Thymus (tissue), 11 donors: ENCODE measurements at regions not wholly inside any gene's neighbourhood (a gene's known extent, or its start where the extent isn't known, plus 50 kb on each side); places are given as distances from the start of the nearest gene placed in this dataset.

ENCODE experiments used
- DNase-seq, 9 donors: peaks; one replicate each; pipeline ENCODE4 v3.0.0-alpha.2; 2013; ENCODE audit warnings: low spot score in 9 of 9, low read depth in 6 of 9, missing footprints in 1 of 9
- H3K27ac ChIP-seq, 2 donors: one replicate each; pipeline ENCODE4 v1.5.1; 2013; ENCODE audit warnings: control low read depth in 1 of 2, low read depth in 1 of 2, low read length in 1 of 2, mild to moderate bottlenecking in 1 of 2, moderate library complexity in 1 of 2
- H3K27me3 ChIP-seq, 2 donors: one replicate each; pipeline ENCODE4 v1.5.1; 2013; ENCODE audit warnings: low read length in 1 of 2; ENCODE audit not compliant: control insufficient read depth in 2 of 2, insufficient read depth in 1 of 2
- H3K36me3 ChIP-seq, 2 donors: one replicate each; pipeline ENCODE4 v1.5.1; 2013; ENCODE audit warnings: low read length in 1 of 2, mild to moderate bottlenecking in 1 of 2, moderate library complexity in 1 of 2; ENCODE audit not compliant: control insufficient read depth in 2 of 2, insufficient read depth in 2 of 2
- H3K4me1 ChIP-seq, 2 donors: one replicate each; pipeline ENCODE4 v1.5.1; 2013; ENCODE audit warnings: low read length in 2 of 2; ENCODE audit not compliant: control insufficient read depth in 2 of 2, insufficient read depth in 2 of 2
- H3K4me3 ChIP-seq, 2 donors: one replicate each; pipeline ENCODE4 v1.5.1; 2013; ENCODE audit warnings: low read length in 2 of 2, control low read depth in 1 of 2, mild to moderate bottlenecking in 1 of 2
- H3K9me3 ChIP-seq, 2 donors: one replicate each; pipeline ENCODE4 v1.5.1; 2013; ENCODE audit warnings: low read length in 1 of 2, mild to moderate bottlenecking in 1 of 2; ENCODE audit not compliant: control insufficient read depth in 2 of 2, insufficient read depth in 1 of 2
- WGBS: extraction: QIAGEN DNeasy Blood & Tissue Kit; methylation state at CpG from one replicate; pipeline ENCODE4 v1.1.7; 2013; 5-methylcytosine and 5-hydroxymethylcytosine counted together
- donor health status: healthy.

GRCh38 chr3:87062685-87063084 is 71.7 kb upstream of the VGLL3 start:
- no peaks in the 10 kb centered on the region for H3K4me1 ChIP-seq
- DNase-seq = no peak
- H3K36me3 ChIP-seq = no peaks in the 10 kb centered on the region
- H3K27ac ChIP-seq = no peak overlapping the region
- no peak overlapping the region for H3K4me3 ChIP-seq
- no peaks in the 10 kb centered on the region for H3K27me3 ChIP-seq
- no peaks in the 10 kb centered on the region for H3K9me3 ChIP-seq
- 95% methylated on average over 3 of the region's 3 CpGs for WGBS

DNA sequence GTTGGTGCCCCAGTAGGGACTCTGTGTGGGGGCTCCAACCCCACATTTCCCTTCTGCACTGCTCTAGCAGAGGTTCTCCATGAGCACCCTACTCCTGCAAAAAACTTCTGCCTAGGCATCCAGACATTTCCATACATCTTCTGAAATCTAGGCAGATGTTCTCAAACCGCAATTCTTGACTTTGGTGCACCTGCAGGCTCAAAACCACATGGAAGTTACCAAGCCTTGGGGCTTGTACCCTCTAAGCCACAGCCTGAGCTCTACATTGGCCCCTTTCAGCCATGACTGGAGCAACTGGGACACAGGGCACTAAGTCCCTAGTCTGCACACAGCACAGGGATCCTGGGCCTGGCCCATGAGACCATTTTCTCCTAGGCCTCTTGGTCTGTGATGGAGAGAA is 66.5 kb upstream of the VGLL3 start:
- Histone ChIP-seq H3K36me3 (no peaks in the 10 kb centered on the region), H3K4me1 (no peaks in the 10 kb centered on the region), H3K27me3 (peaks cover 0 to 2% of the 10 kb centered on the region in 2 donors), H3K27ac (no peak overlapping the region), H3K9me3 (no peaks in the 10 kb centered on the region), H3K4me3 (no peak overlapping the region)
- DNase-seq = no peak
- WGBS = 90% methylated on average over 1 of the region's 1 CpG

DNA sequence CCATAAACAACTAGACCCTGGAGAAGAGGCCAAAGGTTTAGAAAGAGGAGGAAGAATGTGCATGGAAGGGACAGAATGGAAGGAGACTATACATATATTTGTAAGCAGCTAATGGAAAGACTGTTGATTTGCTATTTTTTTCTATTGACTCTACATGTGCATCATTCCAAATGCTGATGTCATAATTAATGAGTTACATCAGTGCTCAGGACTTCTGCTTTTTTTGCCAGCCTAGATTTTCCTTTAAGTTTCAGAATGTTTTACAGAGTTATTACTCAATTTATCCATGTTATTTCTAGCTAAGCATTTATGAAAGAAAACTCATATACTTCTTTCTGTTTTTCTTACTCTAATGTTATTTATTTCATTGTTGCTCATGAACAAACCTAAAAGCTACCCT is 62.6 kb upstream of the VGLL3 start:
- DNase-seq = no peak
- Histone ChIP-seq H3K27ac (no peak overlapping the region), H3K4me1 (no peaks in the 10 kb centered on the region), H3K36me3 (no peaks in the 10 kb centered on the region), H3K4me3 (no peak overlapping the region), H3K27me3 (peaks cover 0 to 5% of the 10 kb centered on the region in 2 donors), H3K9me3 (no peaks in the 10 kb centered on the region)

DNA sequence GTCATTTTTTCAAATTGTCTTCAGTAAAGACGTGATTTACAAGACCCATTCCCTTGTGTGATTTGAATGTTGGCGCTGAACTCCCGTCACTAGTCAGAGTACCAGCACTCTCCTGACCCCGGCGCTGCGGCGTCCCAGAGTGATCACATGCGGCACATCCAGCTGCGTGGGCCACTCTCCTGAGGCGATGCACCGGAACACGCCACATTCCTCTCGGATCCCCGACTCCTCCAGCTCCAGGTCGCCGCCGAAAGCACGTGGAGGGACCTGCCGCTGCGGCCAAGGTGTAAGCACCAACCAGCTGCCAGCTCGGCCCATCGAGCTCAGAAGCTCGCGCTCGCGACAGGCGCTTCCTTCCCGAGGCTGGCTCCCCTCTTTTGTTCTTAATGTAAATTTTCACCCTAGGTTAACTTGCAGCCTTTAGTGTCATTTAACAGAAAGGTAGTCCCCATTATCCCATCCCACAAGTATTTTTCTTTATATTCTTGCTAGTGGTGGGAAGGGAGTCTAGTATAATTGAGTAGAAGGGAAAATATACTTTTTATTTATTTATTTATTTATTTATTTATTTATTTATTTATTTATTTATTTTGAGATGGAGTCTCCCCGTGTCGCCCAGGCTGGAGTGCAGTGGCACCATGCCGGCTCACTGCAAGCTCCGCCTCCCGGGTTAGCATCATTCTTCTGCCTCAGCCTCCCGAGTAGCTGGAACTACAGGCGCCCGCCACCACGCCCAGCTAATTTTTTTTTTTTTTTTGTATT is 61.7 kb upstream of the VGLL3 start:
- no peak overlapping the region for H3K27ac ChIP-seq
- H3K36me3 ChIP-seq = no peaks in the 10 kb centered on the region
- H3K4me3 ChIP-seq = no peak overlapping the region
- no peaks in the 10 kb centered on the region for H3K4me1 ChIP-seq
- WGBS = 76% methylated on average over 37 of the region's 37 CpGs
- H3K9me3 ChIP-seq = no peaks in the 10 kb centered on the region
- H3K27me3 ChIP-seq = peaks cover 0 to 5% of the 10 kb centered on the region in 2 donors
- DNase-seq = no peak

DNA sequence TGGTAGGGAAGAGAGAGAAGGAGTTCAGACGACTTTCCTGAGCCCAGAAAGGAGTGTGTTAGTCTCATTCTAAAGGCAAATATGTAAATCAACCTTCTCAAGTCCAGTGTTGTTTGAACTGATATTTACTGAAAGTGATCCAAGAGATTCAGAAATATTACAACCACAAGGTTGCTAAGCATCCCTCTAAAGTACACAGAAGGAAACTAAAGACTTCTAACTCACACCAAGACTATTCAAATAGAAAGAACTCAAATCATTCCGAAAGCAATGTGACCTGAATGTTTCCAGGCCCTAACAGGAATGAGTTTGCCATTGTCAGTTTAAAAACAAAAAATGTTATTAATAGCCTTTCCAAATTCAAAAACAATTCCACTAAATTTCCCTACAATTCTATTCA is 56.9 kb upstream of the VGLL3 start:
- no peak overlapping the region for H3K27ac ChIP-seq
- no peaks in the 10 kb centered on the region for H3K4me1 ChIP-seq
- H3K4me3 ChIP-seq = no peak overlapping the region
- no peaks in the 10 kb centered on the region for H3K36me3 ChIP-seq
- peaks cover 0 to 5% of the 10 kb centered on the region in 2 donors for H3K27me3 ChIP-seq
- no peaks in the 10 kb centered on the region for H3K9me3 ChIP-seq
- WGBS = 91% methylated on average over 2 of the region's 2 CpGs
- DNase-seq = no peak

DNA sequence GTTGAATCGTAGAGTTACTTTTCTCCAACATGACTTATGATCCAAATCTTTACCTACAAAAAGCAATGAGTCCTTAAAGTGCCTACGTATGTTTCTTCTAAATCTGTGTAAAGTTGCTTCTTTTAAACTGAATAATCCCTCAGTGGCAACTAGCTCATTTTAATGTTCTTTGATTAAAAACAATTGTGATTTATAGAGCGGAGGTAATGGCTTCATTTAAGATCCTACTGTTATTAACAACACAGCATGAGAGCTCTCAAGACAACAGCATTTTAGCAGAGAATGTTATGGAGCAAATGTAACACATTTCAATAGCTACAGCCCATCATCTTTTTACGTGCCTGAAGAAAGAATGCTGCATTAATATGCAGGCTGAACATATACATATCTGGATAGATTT is 55.3 kb upstream of the VGLL3 start:
- Histone ChIP-seq H3K4me3 (no peak overlapping the region), H3K9me3 (no peaks in the 10 kb centered on the region), H3K4me1 (no peaks in the 10 kb centered on the region), H3K27ac (no peak overlapping the region), H3K27me3 (no peaks in the 10 kb centered on the region), H3K36me3 (no peaks in the 10 kb centered on the region)
- WGBS = 92% methylated on average over 4 of the region's 4 CpGs
- DNase-seq = no peak

DNA sequence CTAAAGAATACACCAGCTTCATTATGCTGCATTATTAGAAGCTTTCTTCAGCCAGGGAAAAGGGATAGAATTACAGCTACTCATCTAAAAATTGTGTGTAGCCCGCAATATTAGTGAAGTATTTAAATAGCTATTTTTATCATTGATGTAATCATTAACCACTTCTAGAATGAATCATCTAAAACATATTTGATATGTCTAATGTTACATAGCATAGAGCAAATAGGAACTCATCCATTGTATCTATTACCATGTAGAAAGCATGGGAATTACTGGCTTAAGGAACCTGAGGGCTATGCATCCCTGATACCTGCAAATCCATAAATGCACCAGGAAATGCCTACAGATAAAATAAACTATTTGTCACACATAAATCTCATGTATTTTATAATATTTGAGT is 54.5 kb upstream of the VGLL3 start:
- Histone ChIP-seq H3K9me3 (no peaks in the 10 kb centered on the region), H3K27me3 (no peaks in the 10 kb centered on the region), H3K27ac (no peak overlapping the region), H3K4me3 (no peak overlapping the region), H3K36me3 (no peaks in the 10 kb centered on the region), H3K4me1 (no peaks in the 10 kb centered on the region)
- DNase-seq = no peak
- 91% methylated on average over 1 of the region's 1 CpG for WGBS

DNA sequence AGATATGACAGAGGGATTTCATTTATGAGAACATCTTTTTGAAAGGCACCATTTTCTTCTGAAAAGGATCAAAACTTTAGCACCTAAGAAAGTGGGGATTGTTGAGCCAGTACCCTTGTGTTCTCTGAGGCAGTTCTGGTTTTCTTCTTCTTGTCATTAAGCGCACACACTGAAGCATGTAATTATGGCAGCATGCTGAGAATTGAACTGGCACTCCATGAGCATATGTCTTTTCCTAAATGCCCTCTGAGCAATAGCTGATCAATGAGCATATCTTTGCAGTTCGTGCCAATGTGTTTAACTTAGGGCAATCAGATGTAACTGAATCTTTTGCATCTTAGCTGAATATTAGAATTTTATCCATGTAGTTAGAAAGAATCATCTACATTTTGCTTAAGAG is 53.9 kb upstream of the VGLL3 start:
- Histone ChIP-seq H3K36me3 (no peaks in the 10 kb centered on the region), H3K4me3 (no peak overlapping the region), H3K27me3 (no peaks in the 10 kb centered on the region), H3K27ac (no peak overlapping the region), H3K4me1 (no peaks in the 10 kb centered on the region), H3K9me3 (no peaks in the 10 kb centered on the region)
- 92% methylated on average over 2 of the region's 2 CpGs for WGBS
- no peak for DNase-seq

DNA sequence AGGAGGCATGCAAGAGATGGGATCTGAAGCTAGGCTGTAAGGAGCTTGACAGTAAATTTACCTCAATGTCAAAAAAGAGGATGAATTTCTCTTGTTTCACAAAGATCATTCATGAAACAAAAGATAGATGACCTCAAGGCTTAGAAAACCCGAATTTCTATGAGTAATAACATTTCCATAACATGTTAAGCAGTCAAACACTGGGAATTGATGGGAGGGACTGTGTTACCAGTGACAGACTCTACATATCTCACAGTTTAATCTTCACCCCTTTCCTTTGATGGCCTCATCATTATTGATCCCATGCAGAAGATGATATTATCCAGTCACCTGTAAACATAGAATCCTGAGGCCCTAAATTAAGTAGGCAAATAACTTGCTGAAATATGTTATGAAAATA is 53.5 kb upstream of the VGLL3 start:
- H3K4me1 ChIP-seq = no peaks in the 10 kb centered on the region
- no peak overlapping the region for H3K4me3 ChIP-seq
- H3K27ac ChIP-seq = no peak overlapping the region
- H3K9me3 ChIP-seq = no peaks in the 10 kb centered on the region
- H3K27me3 ChIP-seq = no peaks in the 10 kb centered on the region
- no peaks in the 10 kb centered on the region for H3K36me3 ChIP-seq
- WGBS = 74% methylated on average over 1 of the region's 1 CpG
- DNase-seq = no peak
